ENCODE measurements at regions not wholly inside any gene's neighbourhood (a gene's known extent, or its start where the extent isn't known, plus 50 kb on each side); places are given as distances from the start of the nearest gene placed in this dataset.

GRCh38 chr2:221637851-221638250, 65.7 kb upstream of the EPHA4 start (continued):
- TF ChIP-seq ZNF274 (IDR thresholded peaks at IDR 0.05; ENCODE audit: borderline replicate concordance, extremely low read depth, low read length) (no peak), SP4 (IDR thresholded peaks at IDR 0.05; ENCODE audit: low read length) (no peak), PHF8 (conservative IDR thresholded peaks at IDR 0.05; ENCODE audit: low read depth, low read length) (no peak), GTF2F1 (IDR thresholded peaks at IDR 0.05; ENCODE audit: borderline replicate concordance, low read depth, low read length) (no peak), JUND (IDR thresholded peaks at IDR 0.05; ENCODE audit: low read length) (no peak)

Data from H1 (cell line).